HG02852 (cell line): ENCODE measurements at regions not wholly inside any gene's neighbourhood (a gene's known extent, or its start where the extent isn't known, plus 50 kb on each side); places are given as distances from the start of the nearest gene placed in this dataset.
"Not testable (repeated sequence)": the region's sequence is repeated elsewhere in the genome, so short reads cannot be mapped to it uniquely, and the experiment has no call there.

Experiments used
- ATAC-seq: cut with Tn5 transposase; IDR thresholded peaks from one replicate; pipeline ENCODE4 v1.9.1; 2021; ENCODE audit warnings: mild to moderate bottlenecking, moderate library complexity; ENCODE audit not compliant: unreplicated experiment

DNA sequence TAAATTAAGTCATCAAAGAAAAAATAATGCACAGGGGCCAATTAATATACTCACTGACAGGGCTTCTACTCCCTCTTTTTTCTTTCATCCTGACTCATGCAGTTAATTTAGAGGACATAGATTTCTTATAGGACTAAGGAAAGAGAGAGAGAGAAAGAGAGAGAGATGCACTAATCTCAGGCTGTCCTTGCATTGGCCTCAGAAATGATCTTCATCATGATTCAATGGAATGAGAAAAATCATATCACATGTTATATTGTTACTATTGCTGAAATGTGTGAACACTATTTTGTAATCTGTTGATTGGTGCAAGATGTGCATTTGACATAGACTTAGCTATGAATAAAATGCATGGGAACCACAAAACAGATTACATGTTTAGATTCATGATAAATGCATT lies 608.3 kb upstream of the NUDT12 start:
- ATAC-seq = no peak

- ATAC-seq = no peak
Measured at GRCh38 chr5:104146652-104147051, 584.1 kb upstream of the NUDT12 start.

GRCh38 chr5:104139840-104140239 lies 577.3 kb upstream of the NUDT12 start:
- ATAC-seq = no peak

DNA sequence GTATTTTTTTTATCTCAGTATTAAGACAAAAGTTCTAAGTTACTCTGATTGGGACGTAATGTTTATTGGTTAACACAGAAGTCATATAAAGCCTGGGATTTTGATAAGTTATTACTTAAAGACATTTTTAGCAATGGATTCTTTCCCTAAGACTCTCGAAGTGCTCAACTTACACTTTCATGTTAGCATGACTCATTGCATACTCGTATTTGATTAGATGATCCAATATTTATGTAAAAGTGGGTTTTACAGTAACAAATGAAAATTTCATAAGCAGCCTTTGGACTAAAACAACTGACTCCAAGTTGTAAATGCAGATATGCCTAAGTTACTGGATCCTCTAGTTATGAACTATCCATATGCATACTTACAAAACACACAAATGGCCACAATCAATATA lies 567.7 kb upstream of the NUDT12 start:
- no peak for ATAC-seq

GRCh38 chr5:104128348-104128747 lies 565.8 kb upstream of the NUDT12 start:
- no peak for ATAC-seq

DNA sequence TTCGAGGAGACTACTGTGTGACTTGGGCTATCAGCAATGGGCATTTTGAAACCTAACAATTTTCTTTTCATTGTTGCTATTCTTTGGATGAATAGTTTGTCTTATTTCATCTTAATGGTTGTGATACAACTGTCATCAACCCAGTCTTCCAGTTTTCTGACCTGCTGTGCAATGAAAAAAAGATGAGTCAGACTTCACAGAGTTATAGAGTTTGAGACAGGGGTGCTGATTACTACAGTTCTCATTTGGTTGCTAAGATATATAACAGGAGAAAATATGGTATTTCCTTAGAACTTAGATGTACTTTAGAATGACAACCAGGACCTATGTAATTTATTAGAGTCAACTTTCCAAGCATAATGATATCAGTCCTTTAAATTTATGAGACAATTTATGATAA lies 564.4 kb upstream of the NUDT12 start:
- ATAC-seq = no peak

DNA sequence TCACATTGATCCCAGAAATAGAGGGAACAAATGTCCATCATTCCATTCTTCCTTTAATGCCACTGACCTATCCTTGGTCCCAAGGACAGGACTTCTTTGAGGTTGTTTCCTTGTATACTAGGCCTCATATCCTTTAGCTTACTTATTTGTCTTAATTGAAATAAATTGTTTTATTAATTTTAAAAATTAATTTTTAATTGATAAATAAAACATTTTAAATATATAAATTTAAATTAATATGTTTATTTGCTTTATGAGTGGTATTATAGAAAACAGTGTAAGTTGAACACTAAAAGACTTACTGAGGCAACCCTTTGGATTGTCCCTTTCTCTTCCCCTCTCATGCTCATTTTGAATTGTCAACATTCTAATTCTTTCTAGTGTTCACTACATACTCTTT lies 556.9 kb upstream of the NUDT12 start:
- ATAC-seq = no peak

- no peak for ATAC-seq
Measured at GRCh38 chr5:104111632-104112031, 549.0 kb upstream of the NUDT12 start.

DNA sequence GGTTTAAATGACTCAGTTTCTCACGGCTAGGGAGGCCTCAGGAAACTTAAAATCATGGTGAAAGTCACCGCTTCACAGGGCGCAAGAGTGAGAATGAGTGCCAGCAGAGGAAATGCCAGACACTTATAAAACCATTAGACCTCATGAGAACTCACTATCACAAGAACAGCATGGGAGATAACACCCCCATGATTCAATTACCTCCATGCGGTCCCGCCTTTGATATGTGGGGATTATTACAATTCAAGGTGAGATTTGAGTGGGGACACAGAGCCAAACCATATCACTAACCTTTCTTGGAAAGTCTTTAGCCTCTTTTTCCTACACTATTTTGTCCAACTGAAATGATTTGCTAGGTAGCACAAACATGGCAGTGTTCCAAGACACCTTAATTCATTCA lies 533.9 kb upstream of the NUDT12 start:
- no peak for ATAC-seq

DNA sequence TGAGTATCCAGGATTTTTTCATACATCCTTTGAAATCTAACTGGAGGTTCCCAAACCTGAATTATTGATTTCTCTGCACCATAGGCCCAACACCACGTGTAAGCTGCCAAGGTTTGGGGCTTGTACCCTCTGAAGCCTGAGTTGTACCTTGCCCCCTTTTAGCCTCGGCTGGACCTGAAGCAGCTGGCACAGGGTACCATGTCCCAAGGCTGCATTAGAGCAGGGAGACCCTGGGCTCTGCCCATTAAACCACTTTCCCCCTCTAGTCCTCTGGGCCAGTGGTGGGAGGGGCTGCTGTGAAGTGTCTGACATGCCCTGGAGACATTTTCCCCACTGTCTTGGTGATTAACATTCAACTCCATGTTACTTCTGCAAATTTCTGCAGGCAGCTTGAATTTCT lies 532.9 kb upstream of the NUDT12 start:
- ATAC-seq = no peak

- no peak for ATAC-seq
Measured at GRCh38 chr5:104088876-104089778, 526.5 kb upstream of the NUDT12 start.

GRCh38 chr5:104084896-104085295 lies 522.3 kb upstream of the NUDT12 start:
- ATAC-seq = no peak

GRCh38 chr5:104082754-104083153 lies 520.2 kb upstream of the NUDT12 start:
- no peak for ATAC-seq

GRCh38 chr5:104081232-104081631 lies 518.6 kb upstream of the NUDT12 start:
- no peak for ATAC-seq

DNA sequence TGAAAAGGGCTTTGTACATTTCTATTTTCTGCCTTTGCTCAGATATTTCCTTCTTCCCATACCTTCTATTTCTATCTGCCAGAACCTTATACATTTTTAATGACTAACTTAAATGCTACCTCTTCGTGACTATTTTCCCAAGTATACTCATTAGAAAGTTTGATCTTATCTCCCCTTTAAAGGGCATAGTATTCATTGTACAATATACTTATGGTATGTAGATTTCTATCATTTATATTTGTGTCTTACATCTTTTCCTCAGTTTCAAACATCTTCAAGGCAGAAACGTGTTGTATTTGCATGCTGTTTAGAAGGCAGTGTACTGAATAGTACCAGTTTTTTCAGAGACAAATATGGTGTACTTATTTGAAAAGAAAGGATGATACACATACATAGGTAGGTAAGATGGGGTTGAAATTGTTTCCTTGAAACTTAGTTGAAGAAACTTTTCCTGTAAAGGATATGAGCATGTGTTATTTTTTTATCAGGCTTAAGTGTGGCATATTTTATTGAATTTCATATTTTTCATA lies 518.1 kb upstream of the NUDT12 start:
- no peak for ATAC-seq

GRCh38 chr5:104079861-104080645 lies 517.5 kb upstream of the NUDT12 start:
- ATAC-seq = not testable (repeated sequence)

DNA sequence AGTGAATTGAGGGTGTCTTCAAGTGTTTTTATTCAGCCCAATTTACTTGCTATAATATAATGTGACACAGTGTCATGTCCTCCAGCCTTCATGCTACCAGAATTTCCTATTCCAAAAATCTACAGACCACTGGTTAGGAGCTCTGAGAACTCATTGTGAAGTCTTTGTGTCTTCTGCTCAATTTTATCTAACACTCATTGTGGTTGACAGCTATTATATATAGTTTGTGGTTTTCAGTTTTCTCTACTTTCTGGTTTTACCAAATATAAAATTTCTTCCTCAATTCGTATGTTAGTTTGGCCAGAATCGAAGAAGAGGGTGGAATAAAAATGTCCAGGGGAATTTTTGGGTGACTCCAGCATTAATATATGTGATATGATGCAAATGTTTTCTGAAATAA lies 509.3 kb upstream of the NUDT12 start:
- ATAC-seq = no peak

- no peak for ATAC-seq
Measured at GRCh38 chr5:104062621-104063377, 500.2 kb upstream of the NUDT12 start.

DNA sequence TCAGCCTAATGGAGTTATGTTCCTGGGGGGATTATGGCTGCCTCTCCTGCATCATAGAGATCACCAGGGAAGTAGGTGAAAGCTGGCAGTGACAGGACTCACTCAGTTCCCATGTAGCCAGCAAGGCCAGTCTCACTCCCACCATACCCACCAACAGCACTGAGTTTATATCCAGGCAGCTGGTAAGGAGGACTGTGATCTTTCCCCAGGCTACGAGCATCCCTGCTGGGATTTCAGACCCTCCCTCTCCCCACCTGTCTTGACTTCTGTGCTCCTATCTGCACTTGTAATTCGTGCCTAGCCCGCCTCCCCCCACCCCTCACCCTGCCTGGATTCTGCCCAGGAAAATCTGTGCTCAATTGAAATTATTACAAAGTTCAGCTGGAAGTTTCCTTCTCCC lies 499.1 kb upstream of the NUDT12 start:
- ATAC-seq = no peak

DNA sequence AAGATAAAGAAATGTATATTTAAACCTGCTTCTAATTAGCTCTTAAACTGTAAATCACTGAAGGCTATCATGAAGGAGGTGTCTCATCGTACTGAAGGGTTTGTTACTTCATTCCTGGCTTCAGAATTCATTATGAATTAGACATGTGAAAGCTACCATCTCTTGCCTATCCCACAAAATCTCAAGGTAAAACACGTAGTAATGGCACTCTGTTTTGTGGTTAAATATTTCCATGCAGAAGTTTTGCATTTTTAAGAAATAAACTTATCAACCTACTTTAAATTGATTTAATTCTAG lies 490.7 kb upstream of the NUDT12 start:
- ATAC-seq = no peak
